PC-9 (cell line): ENCODE measurements at regions not wholly inside any gene's neighbourhood (a gene's known extent, or its start where the extent isn't known, plus 50 kb on each side); places are given as distances from the start of the nearest gene placed in this dataset.

Source experiments
- BruUV-seq: library from RNA; stranded (reverse); fragments of 400-500 nt; replicated peaks from 2 replicates; lab custom pipeline; 2021; lab: Mats Ljungman, UMichigan
- CTCF ChIA-PET: fragments of 300-600 bp; sonication (Branson Sonifier 250); formaldehyde crosslinking; loops from one replicate; lab custom pipeline; 2022; ENCODE audit warnings: antibody characterized with exemption; lab: Charles Lee
- POLR2A ChIA-PET: fragments of 300-600 bp; sonication (Branson Sonifier 250); formaldehyde crosslinking; loops from one replicate; lab custom pipeline; 2022; ENCODE audit warnings: antibody characterized with exemption; ENCODE audit not compliant: unreplicated experiment; lab: Charles Lee
- DNase-seq, 2 experiments: peaks; one replicate each; pipeline versions ENCODE4 v3.0.0 to v3.0.0-alpha.2; 2015 to 2022; ENCODE audit warnings: mixed read lengths in 1 of 2
- H2AFZ ChIP-seq: fragments of 200-600 bp; sonication (generic); 2 replicates; pipeline ENCODE4 v1.8.1; 2017; ENCODE audit warnings: antibody characterized with exemption
- H3F3A ChIP-seq: fragments of 200-600 bp; sonication (generic); 2 replicates; pipeline ENCODE4 v1.8.1; 2017; ENCODE audit warnings: antibody characterized with exemption, mild to moderate bottlenecking, low read depth; ENCODE audit not compliant: insufficient read depth
- H3K27ac ChIP-seq: fragments of 200-600 bp; sonication (generic); 2 replicates; pipeline ENCODE4 v1.6.1; 2016; ENCODE audit warnings: mixed run types
- H3K27me3 ChIP-seq: fragments of 200-600 bp; sonication (generic); 2 replicates; pipeline ENCODE4 v1.6.1; 2016; ENCODE audit warnings: low read depth, mixed run types; ENCODE audit not compliant: insufficient read depth
- H3K36me3 ChIP-seq: fragments of 200-600 bp; sonication (generic); 2 replicates; pipeline ENCODE4 v1.6.1; 2016; ENCODE audit warnings: low read depth, mixed run types
- H3K4me1 ChIP-seq: fragments of 200-600 bp; sonication (generic); replicated peaks from 2 replicates; pipeline ENCODE4 v1.6.1; 2016; ENCODE audit warnings: mixed run types; ENCODE audit not compliant: insufficient read depth
- H3K4me2 ChIP-seq: fragments of 200-600 bp; sonication (generic); 2 replicates; pipeline ENCODE4 v1.6.1; 2017; ENCODE audit warnings: mixed run types
- H3K4me3 ChIP-seq: fragments of 200-600 bp; sonication (generic); 2 replicates; pipeline ENCODE4 v1.6.1; 2016; ENCODE audit warnings: mixed run types
- H3K79me2 ChIP-seq: fragments of 200-600 bp; sonication (generic); 2 replicates; pipeline ENCODE4 v1.6.1; 2017; ENCODE audit warnings: low read depth, mixed run types
- H3K9me2 ChIP-seq: fragments of 200-600 bp; sonication (generic); 2 replicates; pipeline ENCODE4 v1.8.1; 2017; ENCODE audit warnings: mild to moderate bottlenecking; ENCODE audit not compliant: insufficient read depth
- H3K9me3 ChIP-seq: fragments of 200-600 bp; sonication (generic); 2 replicates; pipeline ENCODE4 v1.8.1; 2016; ENCODE audit warnings: low read depth; ENCODE audit not compliant: insufficient read depth
- H4K20me1 ChIP-seq: fragments of 200-600 bp; sonication (generic); 2 replicates; pipeline ENCODE4 v1.8.1; 2017; ENCODE audit not compliant: insufficient read depth
- EZH2 ChIP-seq: fragments of 200-600 bp; sonication (generic); IDR thresholded peaks from 2 replicates; pipeline ENCODE4 v1.8.0; 2017; ENCODE audit warnings: antibody characterized with exemption, low read depth
- intact Hi-C: fragments of 100-400 bp; cut with micrococcal nuclease; formaldehyde crosslinking; loops from one replicate; pipeline ENCODE4 v1.10.0; 2022; ENCODE audit not compliant: unreplicated experiment
- TF ChIP-seq, protein P1 (sequence below): fragments of 200-600 bp; sonication (generic); conservative IDR thresholded peaks from 2 replicates; pipeline ENCODE4 v1.6.1; 2017; ENCODE audit warnings: mixed run types, antibody characterized with exemption, mild to moderate bottlenecking, moderate library complexity

DNA sequence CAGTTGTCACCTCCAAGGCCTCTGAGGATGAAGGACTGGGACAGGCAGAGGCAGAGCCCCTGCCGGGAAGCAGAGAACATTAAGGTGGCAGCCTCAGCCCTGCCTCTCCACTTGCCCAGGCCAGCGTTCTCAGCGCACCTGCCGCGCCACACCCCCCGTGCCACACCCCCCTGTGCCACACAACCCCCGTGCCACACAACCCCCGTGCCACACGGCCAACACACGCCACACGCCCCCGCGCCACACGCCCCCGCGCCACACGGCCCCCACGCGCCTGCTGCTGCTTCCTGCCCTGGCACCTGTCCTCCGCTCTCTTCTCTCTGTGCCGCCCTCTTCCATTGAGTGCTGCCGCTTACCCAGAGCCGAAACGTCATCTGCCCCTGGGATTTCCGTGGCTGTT, 58.0 kb upstream of the ZFP42 start:
- TF ChIP-seq, protein P1, sequence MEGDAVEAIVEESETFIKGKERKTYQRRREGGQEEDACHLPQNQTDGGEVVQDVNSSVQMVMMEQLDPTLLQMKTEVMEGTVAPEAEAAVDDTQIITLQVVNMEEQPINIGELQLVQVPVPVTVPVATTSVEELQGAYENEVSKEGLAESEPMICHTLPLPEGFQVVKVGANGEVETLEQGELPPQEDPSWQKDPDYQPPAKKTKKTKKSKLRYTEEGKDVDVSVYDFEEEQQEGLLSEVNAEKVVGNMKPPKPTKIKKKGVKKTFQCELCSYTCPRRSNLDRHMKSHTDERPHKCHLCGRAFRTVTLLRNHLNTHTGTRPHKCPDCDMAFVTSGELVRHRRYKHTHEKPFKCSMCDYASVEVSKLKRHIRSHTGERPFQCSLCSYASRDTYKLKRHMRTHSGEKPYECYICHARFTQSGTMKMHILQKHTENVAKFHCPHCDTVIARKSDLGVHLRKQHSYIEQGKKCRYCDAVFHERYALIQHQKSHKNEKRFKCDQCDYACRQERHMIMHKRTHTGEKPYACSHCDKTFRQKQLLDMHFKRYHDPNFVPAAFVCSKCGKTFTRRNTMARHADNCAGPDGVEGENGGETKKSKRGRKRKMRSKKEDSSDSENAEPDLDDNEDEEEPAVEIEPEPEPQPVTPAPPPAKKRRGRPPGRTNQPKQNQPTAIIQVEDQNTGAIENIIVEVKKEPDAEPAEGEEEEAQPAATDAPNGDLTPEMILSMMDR = no peak
- TF ChIP-seq EZH2 = no peak
- intact Hi-C loops = no loop called here
- H3K36me3 ChIP-seq = no peaks in the 10 kb centered on the region

DNA sequence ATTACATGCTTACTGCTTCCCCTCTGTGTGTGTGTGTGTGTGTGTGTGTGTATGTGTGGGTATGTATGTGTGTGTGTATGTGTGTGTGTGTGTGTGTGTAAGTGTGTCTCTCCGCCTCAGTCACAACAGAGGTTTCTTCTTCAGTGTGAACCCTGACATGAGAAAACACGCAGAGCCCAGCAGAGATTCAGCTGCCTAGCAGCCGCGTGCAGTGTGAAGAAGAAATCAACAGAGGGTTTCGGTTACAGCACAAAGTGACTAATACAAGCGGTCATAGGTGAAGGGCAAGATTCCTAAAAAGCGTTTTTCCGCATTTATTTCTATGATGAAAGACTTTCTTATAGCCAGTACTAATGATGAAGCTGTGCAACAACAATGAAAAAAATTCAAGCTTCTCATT, 55.3 kb upstream of the ZFP42 start:
- CTCF ChIA-PET = interaction anchor here (0.7 kb wide), 1 partner anchor 417 kb away, joined by 3 read pairs; no protein-coding TSS in a partner anchor
- no TSS peak for BruUV-seq
- Histone ChIP-seq H3K9me2 (no peaks in the 10 kb centered on the region), H3K4me2 (no peak overlapping the region), H3K27me3 (peaks cover 21% of the 10 kb centered on the region; the same call in 1 of the 2 replicates), H3K4me3 (no peak overlapping the region), H2AFZ (no peak overlapping the region), H3K4me1 (no peaks in the 10 kb centered on the region), H3F3A (no peaks in the 10 kb centered on the region), H4K20me1 (no peaks in the 10 kb centered on the region), H3K36me3 (no peaks in the 10 kb centered on the region), H3K9me3 (no peaks in the 10 kb centered on the region), H3K79me2 (no peaks in the 10 kb centered on the region), H3K27ac (no peak overlapping the region)
- no peak for DNase-seq
- intact Hi-C loops = loop anchor here (5.0 kb wide), 1 partner anchor 448 kb away; no protein-coding TSS in a partner anchor
- POLR2A ChIA-PET = no interaction called here
- no peak for TF ChIP-seq EZH2

More for the DNA sequence above, 58.0 kb upstream of the ZFP42 start:
- no peak overlapping the region for H3K4me3 ChIP-seq
- H3K27me3 ChIP-seq = 0 out of 2 replicates have a peak, but pooled peaks cover 5% of the 10 kb centered on the region
- no peak overlapping the region for H2AFZ ChIP-seq
- no peaks in the 10 kb centered on the region for H4K20me1 ChIP-seq
- H3K27ac ChIP-seq = no peak overlapping the region
- H3K9me3 ChIP-seq = no peaks in the 10 kb centered on the region
- H3K79me2 ChIP-seq = no peaks in the 10 kb centered on the region
- no peaks in the 10 kb centered on the region for H3K9me2 ChIP-seq
- H3F3A ChIP-seq = no peaks in the 10 kb centered on the region
- ChIA-PET CTCF (no interaction called here), POLR2A (no interaction called here)
- BruUV-seq = no TSS peak
- no peaks in the 10 kb centered on the region for H3K4me1 ChIP-seq
- H3K4me2 ChIP-seq = no peak overlapping the region
- DNase-seq = no peak

DNA sequence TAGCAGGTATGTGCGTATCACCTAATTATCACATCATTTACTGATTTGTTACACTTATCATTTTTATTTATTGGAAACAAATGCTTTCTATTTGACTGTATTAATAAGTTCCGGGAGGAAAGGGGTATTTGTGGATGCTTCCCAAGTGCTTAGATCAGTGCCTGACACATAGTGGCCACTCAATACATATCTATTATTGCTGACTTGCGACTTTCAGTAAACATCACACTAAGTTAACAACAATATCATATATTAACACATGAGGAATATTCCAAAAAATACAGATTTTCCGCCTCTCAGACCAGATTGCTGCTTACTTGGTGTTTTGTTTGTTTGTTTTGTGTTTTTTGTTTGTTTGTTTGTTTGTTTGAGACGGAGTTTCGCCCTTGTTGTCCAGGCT, 52.6 kb upstream of the ZFP42 start:
- Histone ChIP-seq H3K4me2 (no peak overlapping the region), H3F3A (no peaks in the 10 kb centered on the region), H2AFZ (no peak overlapping the region), H3K4me3 (no peak overlapping the region), H3K27ac (no peak overlapping the region), H3K79me2 (no peaks in the 10 kb centered on the region), H3K36me3 (no peaks in the 10 kb centered on the region), H4K20me1 (no peaks in the 10 kb centered on the region), H3K9me2 (no peaks in the 10 kb centered on the region), H3K4me1 (no peaks in the 10 kb centered on the region), H3K9me3 (no peaks in the 10 kb centered on the region), H3K27me3 (peaks cover 21% of the 10 kb centered on the region; the same call in 1 of the 2 replicates)
- no TSS peak for BruUV-seq
- POLR2A ChIA-PET = no interaction called here
- DNase-seq = no peak
- CTCF ChIA-PET = no interaction called here
- TF ChIP-seq, protein P1 = no peak
- TF ChIP-seq EZH2 = no peak
- intact Hi-C loops = loop anchor here (5.0 kb wide), 1 partner anchor 451 kb away; no protein-coding TSS in a partner anchor

DNA sequence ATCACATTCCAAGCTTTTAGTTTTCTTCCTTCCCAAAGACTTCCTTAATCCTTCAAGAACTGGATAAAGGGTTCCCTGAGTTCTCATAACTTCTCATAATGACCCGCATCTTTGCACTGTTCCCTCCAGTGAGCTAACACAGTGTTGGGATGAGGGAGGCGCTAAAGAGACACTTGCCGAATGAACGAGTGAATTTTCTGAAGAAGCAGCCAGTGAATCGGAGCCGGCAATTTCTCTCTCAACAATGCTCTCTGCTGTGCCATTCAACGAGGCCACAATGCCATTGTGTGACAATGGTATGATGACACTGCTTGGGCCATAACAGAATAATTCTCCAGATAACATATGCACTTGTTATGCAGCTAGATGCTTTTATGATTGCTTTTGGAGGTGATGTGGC, 51.4 kb upstream of the ZFP42 start:
- peaks cover 21% of the 10 kb centered on the region; the same call in 1 of the 2 replicates for H3K27me3 ChIP-seq
- H4K20me1 ChIP-seq = no peaks in the 10 kb centered on the region
- no peak overlapping the region for H3K27ac ChIP-seq
- ChIA-PET CTCF (no interaction called here), POLR2A (no interaction called here)
- BruUV-seq = no TSS peak
- intact Hi-C loops = loop anchor here (5.0 kb wide), 1 partner anchor 452 kb away; no protein-coding TSS in a partner anchor
- no peaks in the 10 kb centered on the region for H3K9me3 ChIP-seq
- H3K79me2 ChIP-seq = no peaks in the 10 kb centered on the region
- no peaks in the 10 kb centered on the region for H3K4me1 ChIP-seq
- no peaks in the 10 kb centered on the region for H3F3A ChIP-seq
- no peak for DNase-seq
- no peaks in the 10 kb centered on the region for H3K36me3 ChIP-seq
- no peak overlapping the region for H3K4me3 ChIP-seq
- H2AFZ ChIP-seq = no peak overlapping the region
- H3K4me2 ChIP-seq = no peak overlapping the region
- H3K9me2 ChIP-seq = no peaks in the 10 kb centered on the region
- no peak for TF ChIP-seq EZH2
- TF ChIP-seq, protein P1 = no peak
